ENCODE measurements at regions not wholly inside any gene's neighbourhood (a gene's known extent, or its start where the extent isn't known, plus 50 kb on each side); places are given as distances from the start of the nearest gene placed in this dataset.

DNA sequence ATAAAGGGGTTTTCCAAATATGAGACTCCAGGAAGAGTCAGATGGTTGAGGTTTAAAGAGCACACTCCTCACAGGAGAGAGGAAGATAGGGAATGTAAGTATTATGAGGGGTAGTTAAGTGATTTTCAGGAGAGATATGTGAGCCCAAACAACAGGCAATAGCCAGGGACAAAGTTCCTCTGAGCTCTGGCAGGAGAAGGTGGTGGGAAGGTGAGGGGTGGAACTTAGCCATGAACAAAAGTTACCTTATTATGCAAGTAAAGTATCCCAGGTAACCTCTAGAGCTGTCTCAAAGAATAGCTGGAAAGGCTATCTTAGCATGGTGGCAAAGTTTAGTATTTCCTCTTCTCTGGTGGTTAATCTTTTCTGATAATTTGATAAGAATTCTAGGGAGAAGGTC is 450.5 kb upstream of the PTPRD start:
- CTCF ChIA-PET = no interaction called here

DNA sequence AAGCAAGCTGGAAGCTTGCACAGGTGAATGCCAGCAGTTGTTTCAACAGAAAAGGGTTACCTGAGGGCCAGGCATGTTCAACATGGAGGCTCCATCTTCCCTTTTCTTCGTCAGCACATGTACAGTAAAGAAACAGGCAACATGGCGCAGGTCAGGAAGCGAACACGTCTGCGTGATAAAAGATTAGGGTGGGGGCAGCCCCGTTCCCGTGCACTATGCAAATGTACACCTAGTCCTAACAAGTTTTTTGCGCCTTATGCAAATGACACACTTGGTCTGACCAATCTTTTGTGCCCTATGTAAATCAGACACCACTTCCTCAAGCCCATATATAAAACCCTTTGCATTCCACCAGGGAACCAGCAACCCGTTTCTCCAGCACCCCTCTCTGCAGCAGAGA is 452.1 kb upstream of the PTPRD start:
- ChIA-PET CTCF (no interaction called here), POLR2A (ENCODE audit: low non-redundant PET) (no interaction called here)
- no TSS peak for BruUV-seq (replicated peaks)
- Histone ChIP-seq H3K36me3 (ENCODE audit: insufficient read depth, low read length, poor library complexity, severe bottlenecking) (no peaks in the 10 kb centered on the region), H3K4me1 (ENCODE audit: insufficient read depth, low read length, poor library complexity, severe bottlenecking) (no peaks in the 10 kb centered on the region), H3K27me3 (replicated peaks; ENCODE audit: insufficient read depth, low read depth, low read length, poor library complexity) (no peaks in the 10 kb centered on the region), H3K4me3 (ENCODE audit: low read depth, low read length, poor library complexity, severe bottlenecking) (no peak overlapping the region), H3K27ac (ENCODE audit: low read depth, low read length, poor library complexity, severe bottlenecking) (no peak overlapping the region), H3K9me3 (ENCODE audit: low read depth, low read length, poor library complexity, severe bottlenecking) (no peaks in the 10 kb centered on the region)
- DNase-seq (ENCODE audit: low spot score) = no peak
- TF ChIP-seq, protein P1, sequence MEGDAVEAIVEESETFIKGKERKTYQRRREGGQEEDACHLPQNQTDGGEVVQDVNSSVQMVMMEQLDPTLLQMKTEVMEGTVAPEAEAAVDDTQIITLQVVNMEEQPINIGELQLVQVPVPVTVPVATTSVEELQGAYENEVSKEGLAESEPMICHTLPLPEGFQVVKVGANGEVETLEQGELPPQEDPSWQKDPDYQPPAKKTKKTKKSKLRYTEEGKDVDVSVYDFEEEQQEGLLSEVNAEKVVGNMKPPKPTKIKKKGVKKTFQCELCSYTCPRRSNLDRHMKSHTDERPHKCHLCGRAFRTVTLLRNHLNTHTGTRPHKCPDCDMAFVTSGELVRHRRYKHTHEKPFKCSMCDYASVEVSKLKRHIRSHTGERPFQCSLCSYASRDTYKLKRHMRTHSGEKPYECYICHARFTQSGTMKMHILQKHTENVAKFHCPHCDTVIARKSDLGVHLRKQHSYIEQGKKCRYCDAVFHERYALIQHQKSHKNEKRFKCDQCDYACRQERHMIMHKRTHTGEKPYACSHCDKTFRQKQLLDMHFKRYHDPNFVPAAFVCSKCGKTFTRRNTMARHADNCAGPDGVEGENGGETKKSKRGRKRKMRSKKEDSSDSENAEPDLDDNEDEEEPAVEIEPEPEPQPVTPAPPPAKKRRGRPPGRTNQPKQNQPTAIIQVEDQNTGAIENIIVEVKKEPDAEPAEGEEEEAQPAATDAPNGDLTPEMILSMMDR (conservative IDR thresholded peaks at IDR 0.05; ENCODE audit: low read depth, low read length) = no peak
- intact Hi-C loops (cut with micrococcal nuclease; ENCODE audit: unreplicated experiment) = no loop called here

More for the DNA sequence above, 450.5 kb upstream of the PTPRD start:
- POLR2A ChIA-PET (ENCODE audit: low non-redundant PET) = no interaction called here
- Histone ChIP-seq H3K27ac (ENCODE audit: low read depth, low read length, poor library complexity, severe bottlenecking) (no peak overlapping the region), H3K4me1 (ENCODE audit: insufficient read depth, low read length, poor library complexity, severe bottlenecking) (no peaks in the 10 kb centered on the region), H3K27me3 (replicated peaks; ENCODE audit: insufficient read depth, low read depth, low read length, poor library complexity) (no peaks in the 10 kb centered on the region), H3K36me3 (ENCODE audit: insufficient read depth, low read length, poor library complexity, severe bottlenecking) (no peaks in the 10 kb centered on the region), H3K4me3 (ENCODE audit: low read depth, low read length, poor library complexity, severe bottlenecking) (no peak overlapping the region), H3K9me3 (ENCODE audit: low read depth, low read length, poor library complexity, severe bottlenecking) (no peaks in the 10 kb centered on the region)
- BruUV-seq (replicated peaks) = no TSS peak
- TF ChIP-seq, protein P1 (conservative IDR thresholded peaks at IDR 0.05; ENCODE audit: low read depth, low read length) = no peak
- no peak for TF ChIP-seq EZH2 (IDR thresholded peaks at IDR 0.05; ENCODE audit: borderline replicate concordance, low read depth, low read length, poor library complexity, severe bottlenecking)
- intact Hi-C loops (cut with micrococcal nuclease; ENCODE audit: unreplicated experiment) = no loop called here
- DNase-seq (ENCODE audit: low spot score) = no peak

GRCh38 chr9:11072176-11072575 is 459.4 kb upstream of the PTPRD start:
- POLR2A ChIA-PET (ENCODE audit: low non-redundant PET) = no interaction called here
- intact Hi-C loops (cut with micrococcal nuclease; ENCODE audit: unreplicated experiment) = no loop called here
- no peak overlapping the region for H3K27ac ChIP-seq (ENCODE audit: low read depth, low read length, poor library complexity, severe bottlenecking)
- CTCF ChIA-PET = no interaction called here
- no peaks in the 10 kb centered on the region for H3K36me3 ChIP-seq (ENCODE audit: insufficient read depth, low read length, poor library complexity, severe bottlenecking)
- TF ChIP-seq, protein P1 (conservative IDR thresholded peaks at IDR 0.05; ENCODE audit: low read depth, low read length) = no peak
- TF ChIP-seq EZH2 (IDR thresholded peaks at IDR 0.05; ENCODE audit: borderline replicate concordance, low read depth, low read length, poor library complexity, severe bottlenecking) = no peak
- no peaks in the 10 kb centered on the region for H3K9me3 ChIP-seq (ENCODE audit: low read depth, low read length, poor library complexity, severe bottlenecking)
- no peak overlapping the region for H3K4me3 ChIP-seq (ENCODE audit: low read depth, low read length, poor library complexity, severe bottlenecking)
- no peak for DNase-seq (ENCODE audit: low spot score)
- no peaks in the 10 kb centered on the region for H3K4me1 ChIP-seq (ENCODE audit: insufficient read depth, low read length, poor library complexity, severe bottlenecking)
- no peaks in the 10 kb centered on the region for H3K27me3 ChIP-seq (replicated peaks; ENCODE audit: insufficient read depth, low read depth, low read length, poor library complexity)
- no TSS peak for BruUV-seq (replicated peaks)
